ENCODE measurements at regions not wholly inside any gene's neighbourhood (a gene's known extent, or its start where the extent isn't known, plus 50 kb on each side); places are given as distances from the start of the nearest gene placed in this dataset.

DNA sequence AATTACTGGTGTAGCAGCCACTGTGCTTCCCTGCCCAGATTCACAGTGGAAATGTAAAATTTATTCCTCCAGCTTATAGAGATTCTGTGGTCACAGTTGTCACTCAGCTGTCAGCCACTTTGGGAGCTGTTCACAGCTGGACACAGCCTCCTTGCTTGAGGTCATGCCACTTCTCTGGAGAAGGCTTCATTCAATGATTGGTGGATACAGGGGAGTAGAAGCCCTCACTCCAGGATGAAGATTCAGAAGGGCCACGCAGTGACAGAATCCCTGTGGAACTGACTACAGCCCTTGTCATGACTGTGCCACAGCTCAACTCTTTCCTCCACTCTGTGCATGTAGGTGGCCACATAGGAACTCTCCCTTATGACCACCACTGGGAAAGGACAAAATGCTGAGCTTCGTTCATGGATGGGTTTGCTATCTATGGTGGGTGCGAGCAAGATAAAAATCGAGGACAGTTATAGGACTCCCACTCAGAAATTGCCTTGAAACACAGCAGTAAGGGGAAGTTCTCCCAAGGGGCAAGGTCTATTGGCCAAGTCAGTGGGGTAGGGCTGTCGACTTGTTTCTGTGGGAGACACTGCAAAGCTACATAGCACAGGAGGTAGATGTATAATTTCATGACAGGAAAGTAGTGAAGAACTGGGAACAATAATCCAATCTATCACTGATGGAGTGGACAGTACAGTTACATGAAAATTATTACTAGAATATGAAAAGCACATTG lies 98.7 kb downstream of the CCNA1 start (continued):
- TF ChIP-seq, protein P1, sequence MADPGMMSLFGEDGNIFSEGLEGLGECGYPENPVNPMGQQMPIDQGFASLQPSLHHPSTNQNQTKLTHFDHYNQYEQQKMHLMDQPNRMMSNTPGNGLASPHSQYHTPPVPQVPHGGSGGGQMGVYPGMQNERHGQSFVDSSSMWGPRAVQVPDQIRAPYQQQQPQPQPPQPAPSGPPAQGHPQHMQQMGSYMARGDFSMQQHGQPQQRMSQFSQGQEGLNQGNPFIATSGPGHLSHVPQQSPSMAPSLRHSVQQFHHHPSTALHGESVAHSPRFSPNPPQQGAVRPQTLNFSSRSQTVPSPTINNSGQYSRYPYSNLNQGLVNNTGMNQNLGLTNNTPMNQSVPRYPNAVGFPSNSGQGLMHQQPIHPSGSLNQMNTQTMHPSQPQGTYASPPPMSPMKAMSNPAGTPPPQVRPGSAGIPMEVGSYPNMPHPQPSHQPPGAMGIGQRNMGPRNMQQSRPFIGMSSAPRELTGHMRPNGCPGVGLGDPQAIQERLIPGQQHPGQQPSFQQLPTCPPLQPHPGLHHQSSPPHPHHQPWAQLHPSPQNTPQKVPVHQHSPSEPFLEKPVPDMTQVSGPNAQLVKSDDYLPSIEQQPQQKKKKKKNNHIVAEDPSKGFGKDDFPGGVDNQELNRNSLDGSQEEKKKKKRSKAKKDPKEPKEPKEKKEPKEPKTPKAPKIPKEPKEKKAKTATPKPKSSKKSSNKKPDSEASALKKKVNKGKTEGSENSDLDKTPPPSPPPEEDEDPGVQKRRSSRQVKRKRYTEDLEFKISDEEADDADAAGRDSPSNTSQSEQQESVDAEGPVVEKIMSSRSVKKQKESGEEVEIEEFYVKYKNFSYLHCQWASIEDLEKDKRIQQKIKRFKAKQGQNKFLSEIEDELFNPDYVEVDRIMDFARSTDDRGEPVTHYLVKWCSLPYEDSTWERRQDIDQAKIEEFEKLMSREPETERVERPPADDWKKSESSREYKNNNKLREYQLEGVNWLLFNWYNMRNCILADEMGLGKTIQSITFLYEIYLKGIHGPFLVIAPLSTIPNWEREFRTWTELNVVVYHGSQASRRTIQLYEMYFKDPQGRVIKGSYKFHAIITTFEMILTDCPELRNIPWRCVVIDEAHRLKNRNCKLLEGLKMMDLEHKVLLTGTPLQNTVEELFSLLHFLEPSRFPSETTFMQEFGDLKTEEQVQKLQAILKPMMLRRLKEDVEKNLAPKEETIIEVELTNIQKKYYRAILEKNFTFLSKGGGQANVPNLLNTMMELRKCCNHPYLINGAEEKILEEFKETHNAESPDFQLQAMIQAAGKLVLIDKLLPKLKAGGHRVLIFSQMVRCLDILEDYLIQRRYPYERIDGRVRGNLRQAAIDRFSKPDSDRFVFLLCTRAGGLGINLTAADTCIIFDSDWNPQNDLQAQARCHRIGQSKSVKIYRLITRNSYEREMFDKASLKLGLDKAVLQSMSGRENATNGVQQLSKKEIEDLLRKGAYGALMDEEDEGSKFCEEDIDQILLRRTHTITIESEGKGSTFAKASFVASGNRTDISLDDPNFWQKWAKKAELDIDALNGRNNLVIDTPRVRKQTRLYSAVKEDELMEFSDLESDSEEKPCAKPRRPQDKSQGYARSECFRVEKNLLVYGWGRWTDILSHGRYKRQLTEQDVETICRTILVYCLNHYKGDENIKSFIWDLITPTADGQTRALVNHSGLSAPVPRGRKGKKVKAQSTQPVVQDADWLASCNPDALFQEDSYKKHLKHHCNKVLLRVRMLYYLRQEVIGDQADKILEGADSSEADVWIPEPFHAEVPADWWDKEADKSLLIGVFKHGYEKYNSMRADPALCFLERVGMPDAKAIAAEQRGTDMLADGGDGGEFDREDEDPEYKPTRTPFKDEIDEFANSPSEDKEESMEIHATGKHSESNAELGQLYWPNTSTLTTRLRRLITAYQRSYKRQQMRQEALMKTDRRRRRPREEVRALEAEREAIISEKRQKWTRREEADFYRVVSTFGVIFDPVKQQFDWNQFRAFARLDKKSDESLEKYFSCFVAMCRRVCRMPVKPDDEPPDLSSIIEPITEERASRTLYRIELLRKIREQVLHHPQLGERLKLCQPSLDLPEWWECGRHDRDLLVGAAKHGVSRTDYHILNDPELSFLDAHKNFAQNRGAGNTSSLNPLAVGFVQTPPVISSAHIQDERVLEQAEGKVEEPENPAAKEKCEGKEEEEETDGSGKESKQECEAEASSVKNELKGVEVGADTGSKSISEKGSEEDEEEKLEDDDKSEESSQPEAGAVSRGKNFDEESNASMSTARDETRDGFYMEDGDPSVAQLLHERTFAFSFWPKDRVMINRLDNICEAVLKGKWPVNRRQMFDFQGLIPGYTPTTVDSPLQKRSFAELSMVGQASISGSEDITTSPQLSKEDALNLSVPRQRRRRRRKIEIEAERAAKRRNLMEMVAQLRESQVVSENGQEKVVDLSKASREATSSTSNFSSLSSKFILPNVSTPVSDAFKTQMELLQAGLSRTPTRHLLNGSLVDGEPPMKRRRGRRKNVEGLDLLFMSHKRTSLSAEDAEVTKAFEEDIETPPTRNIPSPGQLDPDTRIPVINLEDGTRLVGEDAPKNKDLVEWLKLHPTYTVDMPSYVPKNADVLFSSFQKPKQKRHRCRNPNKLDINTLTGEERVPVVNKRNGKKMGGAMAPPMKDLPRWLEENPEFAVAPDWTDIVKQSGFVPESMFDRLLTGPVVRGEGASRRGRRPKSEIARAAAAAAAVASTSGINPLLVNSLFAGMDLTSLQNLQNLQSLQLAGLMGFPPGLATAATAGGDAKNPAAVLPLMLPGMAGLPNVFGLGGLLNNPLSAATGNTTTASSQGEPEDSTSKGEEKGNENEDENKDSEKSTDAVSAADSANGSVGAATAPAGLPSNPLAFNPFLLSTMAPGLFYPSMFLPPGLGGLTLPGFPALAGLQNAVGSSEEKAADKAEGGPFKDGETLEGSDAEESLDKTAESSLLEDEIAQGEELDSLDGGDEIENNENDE (IDR thresholded peaks at IDR 0.05; ENCODE audit: insufficient replicate concordance, low read length), result no peak
- TF ChIP-seq, protein P2, sequence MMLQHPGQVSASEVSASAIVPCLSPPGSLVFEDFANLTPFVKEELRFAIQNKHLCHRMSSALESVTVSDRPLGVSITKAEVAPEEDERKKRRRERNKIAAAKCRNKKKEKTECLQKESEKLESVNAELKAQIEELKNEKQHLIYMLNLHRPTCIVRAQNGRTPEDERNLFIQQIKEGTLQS (IDR thresholded peaks at IDR 0.05; ENCODE audit: insufficient read depth, low read depth, low read length), result no peak
- TF ChIP-seq ASH2L (IDR thresholded peaks at IDR 0.05; ENCODE audit: low read length), result no peak
- TF ChIP-seq RFX5 (IDR thresholded peaks at IDR 0.05; ENCODE audit: borderline replicate concordance, low read depth, low read length), result no peak
- TF ChIP-seq, protein P3, sequence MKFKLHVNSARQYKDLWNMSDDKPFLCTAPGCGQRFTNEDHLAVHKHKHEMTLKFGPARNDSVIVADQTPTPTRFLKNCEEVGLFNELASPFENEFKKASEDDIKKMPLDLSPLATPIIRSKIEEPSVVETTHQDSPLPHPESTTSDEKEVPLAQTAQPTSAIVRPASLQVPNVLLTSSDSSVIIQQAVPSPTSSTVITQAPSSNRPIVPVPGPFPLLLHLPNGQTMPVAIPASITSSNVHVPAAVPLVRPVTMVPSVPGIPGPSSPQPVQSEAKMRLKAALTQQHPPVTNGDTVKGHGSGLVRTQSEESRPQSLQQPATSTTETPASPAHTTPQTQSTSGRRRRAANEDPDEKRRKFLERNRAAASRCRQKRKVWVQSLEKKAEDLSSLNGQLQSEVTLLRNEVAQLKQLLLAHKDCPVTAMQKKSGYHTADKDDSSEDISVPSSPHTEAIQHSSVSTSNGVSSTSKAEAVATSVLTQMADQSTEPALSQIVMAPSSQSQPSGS (IDR thresholded peaks at IDR 0.05; ENCODE audit: low read length), result no peak
- no peak for TF ChIP-seq CTBP2 (IDR thresholded peaks at IDR 0.05; ENCODE audit: borderline replicate concordance, insufficient read depth, insufficient read length, low read length)
- TF ChIP-seq, protein P4, sequence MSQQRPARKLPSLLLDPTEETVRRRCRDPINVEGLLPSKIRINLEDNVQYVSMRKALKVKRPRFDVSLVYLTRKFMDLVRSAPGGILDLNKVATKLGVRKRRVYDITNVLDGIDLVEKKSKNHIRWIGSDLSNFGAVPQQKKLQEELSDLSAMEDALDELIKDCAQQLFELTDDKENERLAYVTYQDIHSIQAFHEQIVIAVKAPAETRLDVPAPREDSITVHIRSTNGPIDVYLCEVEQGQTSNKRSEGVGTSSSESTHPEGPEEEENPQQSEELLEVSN (IDR thresholded peaks at IDR 0.05), result no peak
